ENCODE measurements at regions not wholly inside any gene's neighbourhood (a gene's known extent, or its start where the extent isn't known, plus 50 kb on each side); places are given as distances from the start of the nearest gene placed in this dataset.

DNA sequence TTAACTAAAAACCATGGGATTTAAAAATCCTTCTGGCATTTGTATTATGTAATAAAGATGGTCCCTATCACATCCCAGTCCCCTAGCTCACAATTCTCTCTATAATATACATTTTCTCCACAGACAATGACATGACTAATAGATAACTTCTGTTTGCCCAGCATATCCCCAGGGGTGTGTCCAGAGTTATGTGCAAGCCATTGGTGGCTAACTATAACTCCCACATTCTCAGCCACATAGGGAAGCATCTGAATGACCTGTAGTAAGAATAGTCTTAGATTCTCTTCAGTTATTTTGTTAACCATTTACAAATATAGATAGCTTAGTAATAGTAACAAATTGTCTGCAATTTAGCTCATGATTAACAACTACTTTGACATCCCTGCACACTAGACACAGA is 52.2 kb upstream of the RBSN start:
- Mint-ChIP-seq H3K27me3 (peaks cover 47% of the 10 kb centered on the region), H3K4me3 (no peak overlapping the region), H3K9me3 (no peaks in the 10 kb centered on the region), H3K4me1 (peaks cover 7% of the 10 kb centered on the region), H3K27ac (no peak overlapping the region), H3K36me3 (ENCODE audit: low read depth) (no peaks in the 10 kb centered on the region)
- ChIA-PET CTCF (no interaction called here), POLR2A (no interaction called here)
- DNase-seq: no peak

GRCh38 chr3:15152184-15152583 is 53.2 kb upstream of the RBSN start:
- CTCF ChIA-PET: interaction anchor here (1.0 to 1.3 kb wide), 2 partner anchors 16 to 53 kb away, joined by 3 read pairs; no protein-coding TSS in a partner anchor
- no peaks in the 10 kb centered on the region for H3K36me3 Mint-ChIP-seq (ENCODE audit: low read depth)
- H3K4me3 Mint-ChIP-seq: no peak overlapping the region
- no peak for DNase-seq
- H3K27me3 Mint-ChIP-seq: peaks cover 48% of the 10 kb centered on the region
- no peaks in the 10 kb centered on the region for H3K9me3 Mint-ChIP-seq
- H3K27ac Mint-ChIP-seq: no peak overlapping the region
- peaks cover 7% of the 10 kb centered on the region for H3K4me1 Mint-ChIP-seq
- POLR2A ChIA-PET: interaction anchor here (1.2 kb wide), 1 partner anchor 9 kb away, joined by 3 read pairs; no protein-coding TSS in a partner anchor

DNA sequence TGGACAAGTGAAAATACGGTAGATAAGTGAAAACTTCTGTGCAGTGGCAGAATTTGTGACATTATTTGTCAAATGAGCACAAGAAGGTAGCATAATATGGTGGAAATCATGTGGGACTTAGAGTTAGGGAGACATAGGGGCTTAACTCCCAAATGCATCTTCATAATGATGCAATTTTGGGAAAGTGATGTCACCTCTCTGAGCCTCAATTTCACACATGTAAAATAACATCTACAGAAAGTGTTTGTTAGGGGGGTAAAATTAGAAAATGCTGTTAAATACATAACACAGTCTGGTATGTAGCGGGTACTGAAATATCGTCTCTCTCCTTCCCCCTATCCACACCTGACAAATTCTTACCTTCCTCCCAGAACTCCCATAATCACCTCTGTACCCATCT is 52.9 kb upstream of the CAPN7 start:
- H3K4me1 Mint-ChIP-seq: peaks cover 7% of the 10 kb centered on the region
- H3K27me3 Mint-ChIP-seq: peaks cover 54% of the 10 kb centered on the region
- no peak for DNase-seq
- ChIA-PET POLR2A (no interaction called here), CTCF (no interaction called here)
- no peak overlapping the region for H3K4me3 Mint-ChIP-seq
- no peaks in the 10 kb centered on the region for H3K36me3 Mint-ChIP-seq (ENCODE audit: low read depth)
- H3K27ac Mint-ChIP-seq: no peak overlapping the region
- H3K9me3 Mint-ChIP-seq: peaks cover 4% of the 10 kb centered on the region

DNA sequence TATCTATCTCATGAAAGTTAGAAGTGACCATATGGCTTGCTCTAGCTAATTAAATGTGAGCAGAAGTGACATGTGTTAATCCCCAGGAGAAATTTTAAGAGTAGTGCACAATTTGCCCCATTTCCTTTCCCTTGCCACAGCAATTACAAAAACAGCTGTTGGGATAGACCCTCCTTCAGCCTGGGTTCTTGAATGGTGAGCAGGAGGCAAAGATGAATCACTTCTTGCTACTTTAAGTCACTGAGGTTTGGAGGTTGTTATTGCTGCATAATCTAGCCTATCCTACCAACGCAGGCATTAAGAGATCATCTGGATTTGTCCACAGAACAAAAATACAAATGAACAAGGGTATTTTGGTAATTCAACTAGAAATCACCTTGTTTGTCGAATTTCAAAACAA is 51.7 kb upstream of the CAPN7 start:
- peaks cover 7% of the 10 kb centered on the region for H3K4me1 Mint-ChIP-seq
- H3K4me3 Mint-ChIP-seq: no peak overlapping the region
- no peaks in the 10 kb centered on the region for H3K36me3 Mint-ChIP-seq (ENCODE audit: low read depth)
- POLR2A ChIA-PET: no interaction called here
- H3K9me3 Mint-ChIP-seq: peaks cover 4% of the 10 kb centered on the region
- H3K27ac Mint-ChIP-seq: no peak overlapping the region
- DNase-seq: no peak
- CTCF ChIA-PET: no interaction called here
- H3K27me3 Mint-ChIP-seq: peaks cover 51% of the 10 kb centered on the region

DNA sequence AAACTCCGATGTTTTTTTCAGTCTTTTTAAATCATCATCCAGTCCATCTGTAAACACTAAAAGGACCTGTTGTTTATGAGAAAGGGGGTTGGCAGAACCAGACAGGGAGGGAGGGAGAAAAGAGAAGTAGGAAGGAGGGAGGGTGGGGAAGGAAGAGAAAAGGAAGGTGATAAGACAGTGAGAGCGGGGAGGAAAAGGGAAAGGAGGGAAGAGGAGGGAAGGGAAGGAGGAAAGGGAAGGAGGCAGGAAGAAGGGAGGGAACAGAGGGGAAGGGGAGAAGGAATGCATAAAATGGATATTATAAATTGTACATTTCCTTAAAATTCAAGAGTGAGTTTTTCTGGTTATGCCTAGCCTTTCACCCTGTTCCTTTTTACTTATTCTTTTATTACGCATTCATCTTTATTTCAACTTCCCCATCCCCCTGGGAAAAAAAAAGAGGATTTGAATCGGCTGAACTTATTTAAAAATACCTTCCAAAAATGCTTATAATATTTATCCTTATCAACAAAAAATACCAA is 50.1 kb upstream of the CAPN7 start:
- H3K4me3 Mint-ChIP-seq: no peak overlapping the region
- peaks cover 46% of the 10 kb centered on the region for H3K27me3 Mint-ChIP-seq
- ChIA-PET CTCF (interaction anchor here (0.9 kb wide), 1 partner anchor 48 kb away, joined by 3 read pairs; no protein-coding TSS in a partner anchor), POLR2A (no interaction called here)
- H3K9me3 Mint-ChIP-seq: peaks cover 4% of the 10 kb centered on the region
- H3K27ac Mint-ChIP-seq: no peak overlapping the region
- peaks cover 13% of the 10 kb centered on the region for H3K4me1 Mint-ChIP-seq
- DNase-seq: no peak
- no peaks in the 10 kb centered on the region for H3K36me3 Mint-ChIP-seq (ENCODE audit: low read depth)

All from activated CD4-positive, alpha-beta memory T cell treated with anti-CD3 and anti-CD28 coated beads, Interleukin-2, amount 10 ng/mL, durations not matched to agents 7 days and 5 days (primary cell).